ENCODE measurements at regions not wholly inside any gene's neighbourhood (a gene's known extent, or its start where the extent isn't known, plus 50 kb on each side); places are given as distances from the start of the nearest gene placed in this dataset.

- TF ChIP-seq, protein P1, sequence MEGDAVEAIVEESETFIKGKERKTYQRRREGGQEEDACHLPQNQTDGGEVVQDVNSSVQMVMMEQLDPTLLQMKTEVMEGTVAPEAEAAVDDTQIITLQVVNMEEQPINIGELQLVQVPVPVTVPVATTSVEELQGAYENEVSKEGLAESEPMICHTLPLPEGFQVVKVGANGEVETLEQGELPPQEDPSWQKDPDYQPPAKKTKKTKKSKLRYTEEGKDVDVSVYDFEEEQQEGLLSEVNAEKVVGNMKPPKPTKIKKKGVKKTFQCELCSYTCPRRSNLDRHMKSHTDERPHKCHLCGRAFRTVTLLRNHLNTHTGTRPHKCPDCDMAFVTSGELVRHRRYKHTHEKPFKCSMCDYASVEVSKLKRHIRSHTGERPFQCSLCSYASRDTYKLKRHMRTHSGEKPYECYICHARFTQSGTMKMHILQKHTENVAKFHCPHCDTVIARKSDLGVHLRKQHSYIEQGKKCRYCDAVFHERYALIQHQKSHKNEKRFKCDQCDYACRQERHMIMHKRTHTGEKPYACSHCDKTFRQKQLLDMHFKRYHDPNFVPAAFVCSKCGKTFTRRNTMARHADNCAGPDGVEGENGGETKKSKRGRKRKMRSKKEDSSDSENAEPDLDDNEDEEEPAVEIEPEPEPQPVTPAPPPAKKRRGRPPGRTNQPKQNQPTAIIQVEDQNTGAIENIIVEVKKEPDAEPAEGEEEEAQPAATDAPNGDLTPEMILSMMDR (IDR thresholded peaks at IDR 0.05; ENCODE audit: extremely low read depth, missing control alignments) = no peak
- no peak for DNase-seq (ENCODE audit: low spot score)
Observed at GRCh38 chr7:155212301-155213015, 85.2 kb upstream of the INSIG1 start.

DNA sequence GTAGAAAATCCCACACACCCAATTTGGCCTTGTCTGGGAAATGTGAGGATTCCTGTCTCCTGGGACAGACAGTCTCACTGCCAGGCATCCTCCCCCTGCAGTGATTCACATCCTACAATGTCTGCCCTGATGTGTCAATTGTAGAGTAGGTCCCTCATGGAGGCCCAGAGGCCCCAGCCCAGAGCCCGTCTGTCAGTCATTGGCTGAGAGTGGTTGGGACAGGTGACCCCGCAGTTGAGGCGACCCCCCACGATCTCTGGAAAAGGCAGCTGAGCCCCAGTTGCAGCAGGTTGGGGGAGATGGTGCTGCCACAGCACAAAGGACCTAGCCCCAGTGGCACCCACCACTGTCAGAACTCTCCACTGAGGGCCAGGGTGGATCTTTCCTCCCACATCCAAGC, 84.3 kb upstream of the INSIG1 start:
- TF ChIP-seq, protein P1 (IDR thresholded peaks at IDR 0.05; ENCODE audit: extremely low read depth, missing control alignments) = no peak
- DNase-seq (ENCODE audit: low spot score) = no peak

GRCh38 chr7:155213955-155214740, 83.5 kb upstream of the INSIG1 start:
- TF ChIP-seq, protein P1 (IDR thresholded peaks at IDR 0.05; ENCODE audit: extremely low read depth, missing control alignments) = no peak

DNA sequence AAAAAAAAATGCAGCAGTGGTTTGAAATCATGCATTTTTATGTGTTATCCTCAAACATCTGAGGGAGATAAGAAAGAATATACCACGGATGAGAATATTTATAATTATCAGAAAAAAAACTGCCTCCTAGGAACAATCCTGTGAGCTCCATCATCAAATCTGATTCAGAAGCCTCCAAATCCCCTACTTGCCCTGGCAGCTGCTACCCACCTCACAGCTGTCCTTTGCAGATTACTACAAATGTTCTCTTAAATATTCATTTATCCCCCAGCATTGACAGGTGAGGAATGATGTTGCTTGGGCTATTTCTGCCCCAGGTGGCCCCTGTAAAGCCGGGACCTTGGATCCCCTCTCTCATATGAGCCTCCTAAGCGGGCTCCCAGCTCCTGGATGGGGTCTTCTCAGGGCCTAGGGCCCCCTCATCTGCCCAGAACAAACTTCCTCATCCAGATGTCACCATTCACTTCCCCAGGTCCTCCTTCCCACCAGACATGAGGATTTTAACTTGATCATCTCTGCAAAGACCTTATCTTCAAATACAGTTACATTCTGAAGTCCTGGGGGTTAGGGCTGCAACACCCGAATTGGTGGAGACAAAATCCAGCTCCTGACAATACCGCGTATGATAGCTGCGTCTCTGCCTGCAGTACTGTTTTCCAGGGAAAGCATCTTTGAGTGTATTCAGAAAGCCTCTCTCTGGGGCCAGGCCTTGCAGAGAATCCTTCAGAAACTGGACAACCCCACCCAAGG, 81.9 kb upstream of the INSIG1 start:
- TF ChIP-seq, protein P1 (IDR thresholded peaks at IDR 0.05; ENCODE audit: extremely low read depth, missing control alignments) = no peak
- no peak for DNase-seq (ENCODE audit: low spot score)

More at GRCh38 chr7:155213955-155214740, 83.5 kb upstream of the INSIG1 start:
- DNase-seq (ENCODE audit: low spot score) = no peak

DNA sequence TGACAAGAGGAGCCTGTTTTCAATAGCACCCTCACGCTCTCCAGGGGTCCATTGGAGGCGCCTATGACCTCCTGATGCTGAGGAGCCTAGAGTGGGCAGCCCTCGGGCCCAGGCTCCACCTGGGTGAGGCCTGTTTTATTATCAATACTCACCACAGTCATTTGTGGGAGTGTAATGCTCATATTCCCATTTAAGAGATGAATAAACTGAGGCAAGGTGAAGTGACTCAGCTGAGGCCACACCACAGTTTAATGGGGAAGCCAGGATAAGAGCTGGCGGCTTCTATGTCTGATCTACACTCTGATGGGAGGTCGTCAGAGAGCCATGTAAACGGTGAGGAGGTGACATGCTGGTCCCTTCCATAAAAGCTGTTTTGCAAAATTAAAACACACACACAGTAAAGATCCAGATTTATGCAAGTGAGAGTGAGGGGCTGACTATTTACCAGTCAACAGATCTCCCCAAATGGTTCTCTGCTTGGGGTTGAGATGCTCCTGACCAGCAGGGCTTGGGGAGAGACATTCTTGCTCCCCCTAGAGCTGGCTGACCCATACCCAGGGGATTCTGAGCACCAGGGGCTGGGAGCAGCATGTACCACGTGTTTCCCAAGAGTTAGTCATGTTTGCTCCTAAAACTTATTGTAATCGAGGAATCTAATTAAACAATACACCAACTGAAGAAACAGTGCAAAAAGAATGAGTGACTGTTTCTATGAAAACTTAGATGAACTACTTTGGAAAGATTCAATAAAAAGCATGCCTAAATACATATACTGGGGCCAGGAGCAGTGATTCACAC, 81.0 kb upstream of the INSIG1 start:
- TF ChIP-seq, protein P1 (IDR thresholded peaks at IDR 0.05; ENCODE audit: extremely low read depth, missing control alignments) = no peak
- DNase-seq (ENCODE audit: low spot score) = no peak

DNA sequence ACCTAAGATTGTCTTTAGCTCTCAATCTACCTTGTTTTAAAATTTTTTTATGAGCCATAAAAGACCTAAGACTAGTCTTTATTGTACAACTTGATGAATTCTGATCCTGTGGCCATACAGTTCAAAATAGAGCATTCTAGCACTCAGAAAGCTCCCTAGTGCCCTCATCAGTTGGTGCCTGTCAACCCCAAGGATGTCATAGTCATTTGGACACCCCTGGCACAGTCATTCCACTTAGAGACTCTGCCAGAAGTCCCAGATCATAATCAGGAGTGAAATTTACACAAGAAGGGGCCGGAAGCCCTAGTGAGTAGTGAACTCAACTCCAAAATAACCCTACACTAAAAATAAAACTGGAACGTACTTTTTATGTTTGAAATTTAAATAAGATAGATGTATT, 80.0 kb upstream of the INSIG1 start:
- no peak for DNase-seq (ENCODE audit: low spot score)
- TF ChIP-seq, protein P1 (IDR thresholded peaks at IDR 0.05; ENCODE audit: extremely low read depth, missing control alignments) = no peak

Data from GM20000 (cell line).